ENCODE measurements at regions not wholly inside any gene's neighbourhood (a gene's known extent, or its start where the extent isn't known, plus 50 kb on each side); places are given as distances from the start of the nearest gene placed in this dataset.

DNA sequence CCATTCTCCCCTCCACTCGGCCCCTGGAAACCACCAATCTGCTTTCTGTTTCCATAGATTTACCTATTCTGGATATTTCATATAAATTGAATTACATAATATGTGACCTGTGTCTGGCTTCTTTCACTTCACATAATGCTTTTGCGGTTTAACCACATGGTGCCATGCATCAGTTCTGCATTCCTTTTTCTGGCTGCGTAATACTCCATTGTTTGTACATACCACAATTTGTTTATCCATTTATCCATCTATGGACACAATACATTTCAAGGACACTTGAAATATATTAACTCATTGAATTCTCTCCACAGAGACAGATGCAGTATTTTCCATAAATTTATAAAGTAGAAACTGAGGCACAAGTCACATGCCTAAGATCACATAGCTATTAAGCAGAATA lies 110.3 kb upstream of the ETV6 start:
- Histone ChIP-seq H2AK9ac (replicated peaks; ENCODE audit: low read depth, low read length, poor library complexity) (no peak overlapping the region), H3K36me3 (ENCODE audit: control insufficient read depth, insufficient read depth, low read length) (no peaks in the 10 kb centered on the region), H3K4me1 (ENCODE audit: control insufficient read depth, insufficient read depth, low read length) (peaks cover 2% of the 10 kb centered on the region; the same call in 1 of the 2 replicates), H2BK20ac (ENCODE audit: low read depth, low read length) (no peak overlapping the region), H3K9ac (ENCODE audit: low read depth, low read length) (no peak overlapping the region), H2BK5ac (ENCODE audit: low read depth, low read length, poor library complexity, severe bottlenecking) (no peak overlapping the region), H4K5ac (ENCODE audit: low read depth, low read length) (no peak overlapping the region), H3K9me1 (ENCODE audit: insufficient read depth, low read length) (0 out of 2 replicates have a peak, but pooled peaks cover 2% of the 10 kb centered on the region), H3K56ac (ENCODE audit: extremely low read depth, insufficient read depth, low read length) (no peak overlapping the region), H3K27ac (ENCODE audit: insufficient read depth, low read length) (no peak overlapping the region), H2AFZ (replicated peaks; ENCODE audit: low read length, poor library complexity) (no peak overlapping the region), H3K9me3 (ENCODE audit: control insufficient read depth, insufficient read depth, low read length) (no peaks in the 10 kb centered on the region), H3K27me3 (ENCODE audit: control insufficient read depth, insufficient read depth, low read length) (peaks cover 23% of the 10 kb centered on the region), H3K4ac (ENCODE audit: low read depth, low read length) (no peak overlapping the region), H3K79me1 (ENCODE audit: low read depth in 1 of 2, low read length in 2 of 2) (no peaks in the 10 kb centered on the region), H2BK120ac (ENCODE audit: low read depth, low read length) (no peak overlapping the region), H4K20me1 (ENCODE audit: insufficient read depth, low read length) (no peaks in the 10 kb centered on the region), H3K4me2 (ENCODE audit: low read depth, low read length) (no peak overlapping the region), H3K4me3 (ENCODE audit: insufficient read depth, low read depth, low read length) (no peak overlapping the region), H3K14ac (replicated peaks; ENCODE audit: low read depth, low read length) (no peak overlapping the region), H4K91ac (ENCODE audit: insufficient read depth, low read depth, low read length) (no peak overlapping the region), H3K18ac (ENCODE audit: low read depth, low read length) (no peak overlapping the region), H4K8ac (ENCODE audit: low read depth in 2 of 2, low read length in 2 of 2) (no peak overlapping the region), H2BK15ac (ENCODE audit: low read depth, low read length) (no peak overlapping the region), H3K23ac (ENCODE audit: low read depth, low read length) (no peak overlapping the region), H2AK5ac (ENCODE audit: low read depth, low read length) (no peak overlapping the region)
- ATAC-seq (ENCODE audit: low read depth): no peak
- TF ChIP-seq MAZ (IDR thresholded peaks at IDR 0.05; ENCODE audit: borderline replicate concordance, low read depth, low read length) (no peak), CHD1 (IDR thresholded peaks at IDR 0.05; ENCODE audit: low read depth, low read length) (no peak), RFX5 (IDR thresholded peaks at IDR 0.05; ENCODE audit: low read depth, low read length) (no peak), RAD21 (IDR thresholded peaks at IDR 0.05; ENCODE audit: low read length) (no peak), FOS (IDR thresholded peaks at IDR 0.05; ENCODE audit: low read depth, low read length) (no peak)
- TF ChIP-seq, protein P1, sequence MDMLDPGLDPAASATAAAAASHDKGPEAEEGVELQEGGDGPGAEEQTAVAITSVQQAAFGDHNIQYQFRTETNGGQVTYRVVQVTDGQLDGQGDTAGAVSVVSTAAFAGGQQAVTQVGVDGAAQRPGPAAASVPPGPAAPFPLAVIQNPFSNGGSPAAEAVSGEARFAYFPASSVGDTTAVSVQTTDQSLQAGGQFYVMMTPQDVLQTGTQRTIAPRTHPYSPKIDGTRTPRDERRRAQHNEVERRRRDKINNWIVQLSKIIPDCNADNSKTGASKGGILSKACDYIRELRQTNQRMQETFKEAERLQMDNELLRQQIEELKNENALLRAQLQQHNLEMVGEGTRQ (IDR thresholded peaks at IDR 0.05; ENCODE audit: low read depth, low read length): no peak
- TF ChIP-seq, protein P2, sequence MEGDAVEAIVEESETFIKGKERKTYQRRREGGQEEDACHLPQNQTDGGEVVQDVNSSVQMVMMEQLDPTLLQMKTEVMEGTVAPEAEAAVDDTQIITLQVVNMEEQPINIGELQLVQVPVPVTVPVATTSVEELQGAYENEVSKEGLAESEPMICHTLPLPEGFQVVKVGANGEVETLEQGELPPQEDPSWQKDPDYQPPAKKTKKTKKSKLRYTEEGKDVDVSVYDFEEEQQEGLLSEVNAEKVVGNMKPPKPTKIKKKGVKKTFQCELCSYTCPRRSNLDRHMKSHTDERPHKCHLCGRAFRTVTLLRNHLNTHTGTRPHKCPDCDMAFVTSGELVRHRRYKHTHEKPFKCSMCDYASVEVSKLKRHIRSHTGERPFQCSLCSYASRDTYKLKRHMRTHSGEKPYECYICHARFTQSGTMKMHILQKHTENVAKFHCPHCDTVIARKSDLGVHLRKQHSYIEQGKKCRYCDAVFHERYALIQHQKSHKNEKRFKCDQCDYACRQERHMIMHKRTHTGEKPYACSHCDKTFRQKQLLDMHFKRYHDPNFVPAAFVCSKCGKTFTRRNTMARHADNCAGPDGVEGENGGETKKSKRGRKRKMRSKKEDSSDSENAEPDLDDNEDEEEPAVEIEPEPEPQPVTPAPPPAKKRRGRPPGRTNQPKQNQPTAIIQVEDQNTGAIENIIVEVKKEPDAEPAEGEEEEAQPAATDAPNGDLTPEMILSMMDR (conservative IDR thresholded peaks at IDR 0.05; ENCODE audit: low read depth, low read length): no peak
- no CpG with 5 or more reads among the region's 3 CpGs for WGBS, 2 experiments (ENCODE audit: extremely low coverage in 2 of 2, insufficient read length in 1 of 2)
- ChIA-PET POLR2A (ENCODE audit: unreplicated experiment) (no interaction called here), CTCF (interaction anchor here (0.9 kb wide), 1 partner anchor 818 kb away, joined by 3 read pairs; the partner anchor contains the start of gene BORCS5)
- intact Hi-C loops (cut with micrococcal nuclease): no loop called here
- DNase-seq: no peak
- BruUV-seq (replicated peaks): no TSS peak
- in situ Hi-C loops (cut with MboI; ENCODE audit: low sequenced_read_pairs): no loop called here
- dilution Hi-C loops (cut with HindIII; ENCODE audit: low sequenced_read_pairs, unreplicated experiment): no loop called here
